Spleen (tissue), 11 donors: ENCODE measurements at regions not wholly inside any gene's neighbourhood (a gene's known extent, or its start where the extent isn't known, plus 50 kb on each side); places are given as distances from the start of the nearest gene placed in this dataset.

Experiments
- DNase-seq: peaks from one replicate; pipeline ENCODE4 v3.0.0-alpha.2; 2020
- H3K27ac ChIP-seq, 8 donors: fragments of 200-600 bp; sonication (generic) in 7 of 8; 1 replicate in 4 of 8; 2 replicates in 4 of 8; pipeline versions ENCODE4 v1.5.0 to v1.8.0; 2016 to 2021; ENCODE audit warnings: inconsistent platforms in 4 of 8, mild to moderate bottlenecking in 4 of 8, moderate library complexity in 1 of 8
- H3K27me3 ChIP-seq, 7 donors: fragments of 200-600 bp; sonication (generic) in 6 of 7; replicated peaks in 1 of 7; 1 replicate in 4 of 7; 2 replicates in 3 of 7; pipeline versions ENCODE4 v1.5.0 to v1.8.0; 2016 to 2021; ENCODE audit warnings: inconsistent platforms in 3 of 7, mild to moderate bottlenecking in 1 of 7
- H3K36me3 ChIP-seq, 6 donors: fragments of 200-600 bp; sonication (generic) in 5 of 6; 1 replicate in 4 of 6; 2 replicates in 2 of 6; pipeline versions ENCODE4 v1.5.0 to v1.8.0; 2016 to 2021; ENCODE audit warnings: inconsistent platforms in 2 of 6
- H3K4me1 ChIP-seq, 6 donors: fragments of 200-600 bp; sonication (generic) in 5 of 6; 1 replicate in 3 of 6; 2 replicates in 3 of 6; pipeline versions ENCODE4 v1.5.0 to v1.8.0; 2016 to 2021; ENCODE audit warnings: inconsistent platforms in 3 of 6
- H3K4me3 ChIP-seq, 8 donors: fragments of 200-600 bp; sonication (generic) in 7 of 8; 1 replicate in 4 of 8; 2 replicates in 4 of 8; pipeline versions ENCODE4 v1.5.0 to v1.8.0; 2016 to 2021; ENCODE audit warnings: inconsistent platforms in 4 of 8, mild to moderate bottlenecking in 4 of 8, moderate library complexity in 2 of 8
- H3K9me3 ChIP-seq, 8 donors: fragments of 200-600 bp; sonication (generic) in 7 of 8; 1 replicate in 4 of 8; 2 replicates in 4 of 8; pipeline versions ENCODE4 v1.5.0 to v1.8.0; 2016 to 2021; ENCODE audit warnings: inconsistent platforms in 4 of 8
- CTCF ChIP-seq, 11 experiments: fragments of 200-600 bp in 7 of 11; fragments of 450-650 bp in 4 of 11; sonication (generic) in 4 of 11; IDR thresholded peaks in 8 of 11; conservative IDR thresholded peaks in 3 of 11; 1 replicate in 7 of 11; 2 replicates in 4 of 11; pipeline versions ENCODE4 v1.4.0 to v1.8.0; 2016 to 2021; ENCODE audit warnings: antibody characterized with exemption in 11 of 11, inconsistent platforms in 4 of 11, mild to moderate bottlenecking in 1 of 11
- POLR2A ChIP-seq, 3 donors: fragments of 450-650 bp; IDR thresholded peaks; one replicate each; pipeline ENCODE4 v1.5.1; 2017; ENCODE audit warnings: antibody characterized with exemption in 3 of 3, mild to moderate bottlenecking in 1 of 3
- POLR2AphosphoS5 ChIP-seq, 3 donors: sonication (generic); formaldehyde crosslinking; IDR thresholded peaks; one replicate each; pipeline ENCODE4 v1.5.1; 2017; ENCODE audit warnings: antibody characterized with exemption in 3 of 3
- WGBS, 5 donors: extraction: QIAGEN DNeasy Blood & Tissue Kit in 3 of 5; methylation state at CpG; one replicate each; pipeline versions ENCODE4 v1.1.5 to v1.1.7; 2013 to 2018; 5-methylcytosine and 5-hydroxymethylcytosine counted together
- intact Hi-C: fragments of 100-400 bp; cut with DNase I; formaldehyde crosslinking; loops from one replicate; pipeline ENCODE4 v1.15.0; 2023; ENCODE audit warnings: low total_unique reads
- donor health status: healthy with polysubstance abuse.
- donor health status: DM: no; HTN: no; CAD: no; lungs with moderate emphysema.
- donor health status: DM: no; HTN: no; CAD: no.
- donor health status: Bipolar disorder and iron deficiency.
- donor health status: healthy.
- donor health status: DM: no; HTN: no; CAD: no.
- donor health status: DM: yes; HTN: yes; CAD: no.

- Histone ChIP-seq H3K4me3 (no peak overlapping the region), H3K4me1 (no peaks in the 10 kb centered on the region), H3K27me3 (no peaks in the 10 kb centered on the region), H3K36me3 (no peaks in the 10 kb centered on the region), H3K27ac (no peak overlapping the region), H3K9me3 (no peaks in the 10 kb centered on the region)
- 86 to 90% (median 88%) methylated on average over 6 of the region's 6 CpGs for WGBS, 5 donors
- DNase-seq = no peak
- intact Hi-C loops = no loop called here
- TF ChIP-seq CTCF (IDR thresholded peaks at IDR 0.05 in 8 of 11, conservative IDR thresholded peaks at IDR 0.05 in 3 of 11) (no peak), POLR2A (IDR thresholded peaks at IDR 0.05) (no peak), POLR2AphosphoS5 (IDR thresholded peaks at IDR 0.05) (no peak)
These were observed 182.8 kb downstream of the ST6GAL2 start for GRCh38 chr2:106703161-106703560.

- no peak for DNase-seq
- Histone ChIP-seq H3K9me3 (no peaks in the 10 kb centered on the region), H3K27ac (no peak overlapping the region), H3K4me1 (no peaks in the 10 kb centered on the region), H3K4me3 (no peak overlapping the region), H3K36me3 (no peaks in the 10 kb centered on the region), H3K27me3 (no peaks in the 10 kb centered on the region)
- TF ChIP-seq CTCF (IDR thresholded peaks at IDR 0.05 in 8 of 11, conservative IDR thresholded peaks at IDR 0.05 in 3 of 11) (no peak), POLR2A (IDR thresholded peaks at IDR 0.05) (no peak), POLR2AphosphoS5 (IDR thresholded peaks at IDR 0.05) (no peak)
- intact Hi-C loops = no loop called here
These were observed 181.2 kb downstream of the ST6GAL2 start for GRCh38 chr2:106704798-106705197.

- Histone ChIP-seq H3K27ac (no peak overlapping the region), H3K4me1 (no peaks in the 10 kb centered on the region), H3K27me3 (no peaks in the 10 kb centered on the region), H3K4me3 (no peak overlapping the region), H3K36me3 (no peaks in the 10 kb centered on the region), H3K9me3 (no peaks in the 10 kb centered on the region)
- WGBS, 5 donors = 58 to 81% (median 66%) methylated on average over 1 of the region's 1 CpG
- no peak for TF ChIP-seq POLR2AphosphoS5 (IDR thresholded peaks at IDR 0.05)
- no peak for TF ChIP-seq CTCF (IDR thresholded peaks at IDR 0.05 in 8 of 11, conservative IDR thresholded peaks at IDR 0.05 in 3 of 11)
- TF ChIP-seq POLR2A (IDR thresholded peaks at IDR 0.05) = no peak
- DNase-seq = no peak
- intact Hi-C loops = no loop called here
These were observed 180.1 kb downstream of the ST6GAL2 start for GRCh38 chr2:106705877-106706276.

GRCh38 chr2:106706283-106706682 lies 179.7 kb downstream of the ST6GAL2 start:
- Histone ChIP-seq H3K4me3 (no peak overlapping the region), H3K27ac (no peak overlapping the region), H3K9me3 (peaks cover 0 to 3% (median under 1%) of the 10 kb centered on the region in 8 donors), H3K27me3 (no peaks in the 10 kb centered on the region), H3K4me1 (no peaks in the 10 kb centered on the region), H3K36me3 (no peaks in the 10 kb centered on the region)
- WGBS, 5 donors = 83 to 91% (median 87%) methylated on average over 2 of the region's 2 CpGs
- intact Hi-C loops = no loop called here
- TF ChIP-seq POLR2AphosphoS5 (IDR thresholded peaks at IDR 0.05) (no peak), POLR2A (IDR thresholded peaks at IDR 0.05) (no peak), CTCF (IDR thresholded peaks at IDR 0.05 in 8 of 11, conservative IDR thresholded peaks at IDR 0.05 in 3 of 11) (no peak)
- DNase-seq = no peak
